ENCODE measurements at regions not wholly inside any gene's neighbourhood (a gene's known extent, or its start where the extent isn't known, plus 50 kb on each side); places are given as distances from the start of the nearest gene placed in this dataset.

DNA sequence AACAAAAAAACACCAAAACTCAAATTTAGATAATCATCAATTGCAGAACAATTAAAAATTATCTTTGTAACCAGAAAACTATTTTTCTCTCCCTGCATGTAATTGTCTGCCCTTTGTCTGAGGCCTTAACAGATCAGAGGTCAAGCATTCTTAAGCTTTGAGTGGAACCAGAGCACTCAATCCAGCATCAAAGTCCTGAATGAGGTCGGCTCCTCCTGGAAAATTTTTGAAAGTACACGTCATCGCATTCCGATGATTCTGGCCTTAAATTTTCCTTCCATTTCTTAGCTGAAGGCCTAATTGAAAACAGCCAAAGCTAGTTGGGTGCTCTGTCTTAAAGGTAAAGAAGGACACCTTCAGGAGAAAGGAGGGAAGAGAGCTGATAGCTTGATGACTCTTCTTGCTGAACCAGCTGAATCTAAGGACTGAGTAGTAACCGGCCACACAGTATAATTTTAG lies 510.2 kb upstream of the SULF2 start:
- Mint-ChIP-seq H3K9me3 (no peaks in the 10 kb centered on the region), H3K36me3 (ENCODE audit: low read depth) (no peaks in the 10 kb centered on the region), H3K27ac (no peak overlapping the region), H3K4me1 (ENCODE audit: low read depth) (no peaks in the 10 kb centered on the region), H3K4me3 (ENCODE audit: low read depth) (no peak overlapping the region), H3K27me3 (ENCODE audit: low read depth) (peaks cover 8% of the 10 kb centered on the region)
- intact Hi-C loops (cut with micrococcal nuclease), result no loop called here
- DNase-seq (ENCODE audit: low spot score), result no peak

- intact Hi-C loops (cut with micrococcal nuclease), result no loop called here
- Mint-ChIP-seq H3K27ac (no peak overlapping the region), H3K4me3 (ENCODE audit: low read depth) (no peak overlapping the region), H3K9me3 (no peaks in the 10 kb centered on the region), H3K27me3 (ENCODE audit: low read depth) (peaks cover 8% of the 10 kb centered on the region), H3K4me1 (ENCODE audit: low read depth) (no peaks in the 10 kb centered on the region), H3K36me3 (ENCODE audit: low read depth) (no peaks in the 10 kb centered on the region)
- DNase-seq (ENCODE audit: low spot score), result no peak
Observed at GRCh38 chr20:48294942-48295341, 509.7 kb upstream of the SULF2 start.

DNA sequence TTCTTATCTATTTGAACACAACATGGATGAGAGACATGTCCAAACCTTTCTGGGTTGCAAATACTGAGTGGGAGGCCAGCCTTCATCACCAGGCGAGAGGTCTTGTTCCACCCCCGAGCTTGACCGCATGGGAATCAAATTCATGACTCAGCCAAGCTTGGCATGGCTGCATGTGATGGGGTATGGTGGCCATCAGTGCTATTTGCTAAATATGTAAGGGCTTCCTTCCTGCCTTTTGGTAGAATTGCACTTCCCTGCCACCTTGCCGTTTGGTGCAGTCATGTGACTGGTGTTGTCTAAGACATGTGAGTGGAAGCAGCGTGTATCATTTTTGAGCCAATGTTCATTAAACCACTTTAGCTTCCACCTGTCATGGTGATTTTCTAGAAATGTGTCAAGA lies 508.9 kb upstream of the SULF2 start:
- Mint-ChIP-seq H3K9me3 (no peaks in the 10 kb centered on the region), H3K36me3 (ENCODE audit: low read depth) (no peaks in the 10 kb centered on the region), H3K27ac (no peak overlapping the region), H3K27me3 (ENCODE audit: low read depth) (peaks cover 8% of the 10 kb centered on the region), H3K4me3 (ENCODE audit: low read depth) (no peak overlapping the region), H3K4me1 (ENCODE audit: low read depth) (no peaks in the 10 kb centered on the region)
- intact Hi-C loops (cut with micrococcal nuclease), result no loop called here
- no peak for DNase-seq (ENCODE audit: low spot score)

- H3K27me3 Mint-ChIP-seq (ENCODE audit: low read depth), result peaks cover 8% of the 10 kb centered on the region
- intact Hi-C loops (cut with micrococcal nuclease), result no loop called here
- H3K4me1 Mint-ChIP-seq (ENCODE audit: low read depth), result no peaks in the 10 kb centered on the region
- no peak overlapping the region for H3K27ac Mint-ChIP-seq
- no peak for DNase-seq (ENCODE audit: low spot score)
- no peak overlapping the region for H3K4me3 Mint-ChIP-seq (ENCODE audit: low read depth)
- H3K9me3 Mint-ChIP-seq, result no peaks in the 10 kb centered on the region
- H3K36me3 Mint-ChIP-seq (ENCODE audit: low read depth), result no peaks in the 10 kb centered on the region
Observed at GRCh38 chr20:48293671-48294070, 508.4 kb upstream of the SULF2 start.

DNA sequence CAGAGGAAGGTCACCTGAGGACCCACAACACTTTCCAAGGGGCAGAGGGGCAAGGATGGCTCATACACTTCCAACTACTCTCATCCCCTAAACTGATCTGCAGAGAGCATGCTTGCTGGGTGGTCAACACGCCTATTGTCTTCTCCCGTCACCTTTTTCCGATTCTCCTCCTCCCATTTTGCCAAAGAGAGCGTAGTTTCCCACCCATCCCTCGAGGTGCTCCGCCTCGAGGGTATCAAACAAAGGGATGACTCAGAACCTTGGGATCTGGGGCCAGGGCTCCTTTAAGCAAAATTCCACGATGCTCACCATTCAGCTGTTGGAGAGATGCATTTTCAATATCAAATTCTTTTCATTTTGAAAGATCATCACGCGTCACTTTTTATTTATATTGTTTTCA lies 507.5 kb upstream of the SULF2 start:
- Mint-ChIP-seq H3K4me1 (ENCODE audit: low read depth) (no peaks in the 10 kb centered on the region), H3K27me3 (ENCODE audit: low read depth) (peaks cover 8% of the 10 kb centered on the region), H3K36me3 (ENCODE audit: low read depth) (no peaks in the 10 kb centered on the region), H3K4me3 (ENCODE audit: low read depth) (no peak overlapping the region), H3K27ac (no peak overlapping the region), H3K9me3 (no peaks in the 10 kb centered on the region)
- DNase-seq (ENCODE audit: low spot score), result no peak
- intact Hi-C loops (cut with micrococcal nuclease), result no loop called here

GRCh38 chr20:48291896-48292295 lies 506.6 kb upstream of the SULF2 start:
- no peak for DNase-seq (ENCODE audit: low spot score)
- no peak overlapping the region for H3K27ac Mint-ChIP-seq
- H3K4me1 Mint-ChIP-seq (ENCODE audit: low read depth), result no peaks in the 10 kb centered on the region
- H3K9me3 Mint-ChIP-seq, result no peaks in the 10 kb centered on the region
- no peak overlapping the region for H3K4me3 Mint-ChIP-seq (ENCODE audit: low read depth)
- no peaks in the 10 kb centered on the region for H3K36me3 Mint-ChIP-seq (ENCODE audit: low read depth)
- H3K27me3 Mint-ChIP-seq (ENCODE audit: low read depth), result peaks cover 8% of the 10 kb centered on the region
- intact Hi-C loops (cut with micrococcal nuclease), result no loop called here

GRCh38 chr20:48288930-48289507 lies 503.7 kb upstream of the SULF2 start:
- Mint-ChIP-seq H3K27ac (no peak overlapping the region), H3K4me3 (ENCODE audit: low read depth) (no peak overlapping the region), H3K4me1 (ENCODE audit: low read depth) (no peaks in the 10 kb centered on the region), H3K36me3 (ENCODE audit: low read depth) (no peaks in the 10 kb centered on the region), H3K9me3 (no peaks in the 10 kb centered on the region), H3K27me3 (ENCODE audit: low read depth) (peaks cover 4% of the 10 kb centered on the region)
- intact Hi-C loops (cut with micrococcal nuclease), result no loop called here
- DNase-seq (ENCODE audit: low spot score), result no peak

- no peaks in the 10 kb centered on the region for H3K36me3 Mint-ChIP-seq (ENCODE audit: low read depth)
- H3K27ac Mint-ChIP-seq, result no peak overlapping the region
- no peaks in the 10 kb centered on the region for H3K4me1 Mint-ChIP-seq (ENCODE audit: low read depth)
- intact Hi-C loops (cut with micrococcal nuclease), result no loop called here
- H3K4me3 Mint-ChIP-seq (ENCODE audit: low read depth), result no peak overlapping the region
- H3K9me3 Mint-ChIP-seq, result no peaks in the 10 kb centered on the region
- no peak for DNase-seq (ENCODE audit: low spot score)
- no peaks in the 10 kb centered on the region for H3K27me3 Mint-ChIP-seq (ENCODE audit: low read depth)
Observed at GRCh38 chr20:48287552-48288170, 502.4 kb upstream of the SULF2 start.

DNA sequence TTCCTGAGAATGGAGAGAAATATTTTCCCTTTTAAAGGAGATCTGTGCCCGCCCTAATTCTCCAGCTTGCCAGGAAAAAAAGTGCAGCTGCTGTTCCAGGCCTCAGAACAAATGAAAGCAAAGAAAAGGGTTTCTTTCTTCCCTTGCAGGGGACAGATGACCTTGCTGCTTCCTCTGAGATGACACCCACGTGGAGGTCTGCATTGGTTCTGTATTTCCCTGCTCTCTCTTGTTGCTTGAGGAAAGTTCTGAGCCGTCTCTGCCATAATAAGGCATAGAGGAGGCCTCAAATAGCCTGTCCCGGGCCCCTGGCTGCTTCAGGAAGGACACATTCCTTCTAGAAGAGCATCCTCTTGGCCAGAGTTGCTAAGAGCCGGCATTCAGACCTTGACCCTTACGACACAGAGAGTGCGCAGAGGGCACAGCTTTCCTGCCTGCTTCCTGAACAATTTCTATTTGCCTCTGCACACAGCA lies 501.8 kb upstream of the SULF2 start:
- DNase-seq (ENCODE audit: low spot score), result no peak
- Mint-ChIP-seq H3K4me1 (ENCODE audit: low read depth) (no peaks in the 10 kb centered on the region), H3K4me3 (ENCODE audit: low read depth) (no peak overlapping the region), H3K27me3 (ENCODE audit: low read depth) (no peaks in the 10 kb centered on the region), H3K27ac (no peak overlapping the region), H3K36me3 (ENCODE audit: low read depth) (no peaks in the 10 kb centered on the region), H3K9me3 (no peaks in the 10 kb centered on the region)
- intact Hi-C loops (cut with micrococcal nuclease), result no loop called here

DNA sequence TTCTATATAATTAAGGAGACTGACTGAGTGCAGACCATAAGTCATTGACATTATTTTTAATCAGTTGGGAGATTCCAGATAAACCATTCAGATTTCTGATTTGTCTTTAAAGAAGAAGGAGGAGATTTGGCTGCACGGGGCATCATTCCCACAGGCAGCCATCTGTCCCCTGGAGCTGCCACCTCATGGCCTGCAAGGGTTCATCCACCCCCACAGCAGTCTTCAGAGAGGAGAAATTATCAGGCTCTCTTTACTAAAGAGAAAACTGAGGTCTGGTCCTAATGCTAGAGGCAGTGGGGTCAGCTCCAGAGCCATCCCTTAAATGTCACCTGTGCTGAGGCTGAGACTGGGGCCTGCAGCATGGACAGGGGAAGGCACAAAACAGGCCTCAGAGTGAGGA lies 501.3 kb upstream of the SULF2 start:
- Mint-ChIP-seq H3K4me1 (ENCODE audit: low read depth) (no peaks in the 10 kb centered on the region), H3K27ac (no peak overlapping the region), H3K27me3 (ENCODE audit: low read depth) (no peaks in the 10 kb centered on the region), H3K9me3 (no peaks in the 10 kb centered on the region), H3K4me3 (ENCODE audit: low read depth) (no peak overlapping the region), H3K36me3 (ENCODE audit: low read depth) (no peaks in the 10 kb centered on the region)
- no peak for DNase-seq (ENCODE audit: low spot score)
- intact Hi-C loops (cut with micrococcal nuclease), result no loop called here

- intact Hi-C loops (cut with micrococcal nuclease), result no loop called here
- H3K27me3 Mint-ChIP-seq (ENCODE audit: low read depth), result no peaks in the 10 kb centered on the region
- DNase-seq (ENCODE audit: low spot score), result no peak
- H3K9me3 Mint-ChIP-seq, result no peaks in the 10 kb centered on the region
- H3K36me3 Mint-ChIP-seq (ENCODE audit: low read depth), result no peaks in the 10 kb centered on the region
- H3K4me3 Mint-ChIP-seq (ENCODE audit: low read depth), result no peak overlapping the region
- no peak overlapping the region for H3K27ac Mint-ChIP-seq
- no peaks in the 10 kb centered on the region for H3K4me1 Mint-ChIP-seq (ENCODE audit: low read depth)
Observed at GRCh38 chr20:48285656-48286055, 500.4 kb upstream of the SULF2 start.

DNA sequence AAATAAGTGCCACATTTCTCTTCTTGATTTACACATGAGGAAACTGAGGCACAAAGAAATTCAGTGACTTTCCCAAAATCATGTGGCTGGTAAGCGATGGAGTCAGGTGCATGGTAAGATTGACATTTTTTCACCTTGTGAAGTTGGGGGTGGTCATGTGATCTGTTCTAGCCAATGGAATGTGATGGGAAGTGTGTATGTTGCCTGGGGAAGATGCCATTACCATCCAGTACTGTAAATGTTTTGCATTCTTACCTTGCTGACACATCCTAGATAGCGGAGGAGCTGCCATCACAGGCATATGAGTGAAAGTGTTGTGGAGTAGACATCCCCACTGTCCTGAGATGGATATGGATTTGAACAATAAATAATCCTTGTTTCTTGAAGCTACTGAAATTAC lies 499.6 kb upstream of the SULF2 start:
- Mint-ChIP-seq H3K4me3 (ENCODE audit: low read depth) (no peak overlapping the region), H3K36me3 (ENCODE audit: low read depth) (no peaks in the 10 kb centered on the region), H3K27ac (no peak overlapping the region), H3K27me3 (ENCODE audit: low read depth) (no peaks in the 10 kb centered on the region), H3K4me1 (ENCODE audit: low read depth) (no peaks in the 10 kb centered on the region), H3K9me3 (no peaks in the 10 kb centered on the region)
- no peak for DNase-seq (ENCODE audit: low spot score)
- intact Hi-C loops (cut with micrococcal nuclease), result no loop called here

DNA sequence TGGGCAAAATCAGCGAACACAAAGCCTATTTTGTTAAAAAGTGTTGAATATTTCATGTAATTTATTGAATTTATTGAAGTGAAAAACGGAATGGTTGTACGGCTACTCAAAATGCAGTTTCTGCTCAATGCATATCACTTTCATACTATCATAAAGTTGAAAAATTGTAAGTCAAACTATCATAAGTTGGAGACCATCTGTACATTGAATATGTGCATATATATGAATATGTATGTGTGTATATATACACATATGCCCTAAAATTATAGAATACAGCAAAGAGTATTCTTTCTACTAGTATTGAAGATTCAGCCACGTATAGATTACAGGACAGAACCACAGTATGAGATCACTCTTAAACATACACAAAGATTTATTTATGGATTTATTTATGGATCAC lies 499.0 kb upstream of the SULF2 start:
- no peak for DNase-seq (ENCODE audit: low spot score)
- no peaks in the 10 kb centered on the region for H3K4me1 Mint-ChIP-seq (ENCODE audit: low read depth)
- H3K27me3 Mint-ChIP-seq (ENCODE audit: low read depth), result no peaks in the 10 kb centered on the region
- intact Hi-C loops (cut with micrococcal nuclease), result no loop called here
- H3K9me3 Mint-ChIP-seq, result no peaks in the 10 kb centered on the region
- no peaks in the 10 kb centered on the region for H3K36me3 Mint-ChIP-seq (ENCODE audit: low read depth)
- H3K27ac Mint-ChIP-seq, result no peak overlapping the region
- no peak overlapping the region for H3K4me3 Mint-ChIP-seq (ENCODE audit: low read depth)
